ENCODE measurements at regions not wholly inside any gene's neighbourhood (a gene's known extent, or its start where the extent isn't known, plus 50 kb on each side); places are given as distances from the start of the nearest gene placed in this dataset.

GRCh38 chr13:99628442-99628841 lies 127.2 kb downstream of the TM9SF2 start:
- no peaks in the 10 kb centered on the region for H3K9me3 ChIP-seq (ENCODE audit: control insufficient read depth, low read length)
- H3K4me1 ChIP-seq (ENCODE audit: control insufficient read depth, insufficient read depth, low read length): no peaks in the 10 kb centered on the region
- no peak overlapping the region for H3K4me3 ChIP-seq (ENCODE audit: low read length)
- H3K27me3 ChIP-seq (ENCODE audit: control insufficient read depth, insufficient read depth, low read length): no peaks in the 10 kb centered on the region
- H3K36me3 ChIP-seq (ENCODE audit: control insufficient read depth, insufficient read depth, low read length): no peaks in the 10 kb centered on the region
- no peak overlapping the region for H3K9ac ChIP-seq (ENCODE audit: low read length)

- no peaks in the 10 kb centered on the region for H3K27me3 ChIP-seq (ENCODE audit: control insufficient read depth, insufficient read depth, low read length)
- no peak overlapping the region for H3K4me3 ChIP-seq (ENCODE audit: low read length)
- no peaks in the 10 kb centered on the region for H3K4me1 ChIP-seq (ENCODE audit: control insufficient read depth, insufficient read depth, low read length)
These were observed 125.3 kb downstream of the TM9SF2 start for GRCh38 chr13:99626461-99627082.

GRCh38 chr13:99624936-99625540 lies 123.8 kb downstream of the TM9SF2 start:
- H3K4me3 ChIP-seq (ENCODE audit: low read length): no peak overlapping the region
- H3K4me1 ChIP-seq (ENCODE audit: control insufficient read depth, insufficient read depth, low read length): no peaks in the 10 kb centered on the region
- H3K9me3 ChIP-seq (ENCODE audit: control insufficient read depth, low read length): no peaks in the 10 kb centered on the region
- no peaks in the 10 kb centered on the region for H3K36me3 ChIP-seq (ENCODE audit: control insufficient read depth, insufficient read depth, low read length)
- no peak overlapping the region for H3K9ac ChIP-seq (ENCODE audit: low read length)
- no peaks in the 10 kb centered on the region for H3K27me3 ChIP-seq (ENCODE audit: control insufficient read depth, insufficient read depth, low read length)

More at GRCh38 chr13:99626461-99627082, 125.3 kb downstream of the TM9SF2 start:
- Histone ChIP-seq H3K36me3 (ENCODE audit: control insufficient read depth, insufficient read depth, low read length) (no peaks in the 10 kb centered on the region), H3K9me3 (ENCODE audit: control insufficient read depth, low read length) (no peaks in the 10 kb centered on the region), H3K9ac (ENCODE audit: low read length) (no peak overlapping the region)

GRCh38 chr13:99620806-99621205 lies 119.5 kb downstream of the TM9SF2 start:
- peaks cover 4% of the 10 kb centered on the region for H3K4me1 ChIP-seq (ENCODE audit: control insufficient read depth, insufficient read depth, low read length)

GRCh38 chr13:99619207-99619606 lies 117.9 kb downstream of the TM9SF2 start:
- H3K9me3 ChIP-seq (ENCODE audit: control insufficient read depth, low read length): no peaks in the 10 kb centered on the region
- no peak overlapping the region for H3K4me3 ChIP-seq (ENCODE audit: low read length)
- no peaks in the 10 kb centered on the region for H3K27me3 ChIP-seq (ENCODE audit: control insufficient read depth, insufficient read depth, low read length)
- H3K9ac ChIP-seq (ENCODE audit: low read length): no peak overlapping the region
- H3K4me1 ChIP-seq (ENCODE audit: control insufficient read depth, insufficient read depth, low read length): peaks cover 4% of the 10 kb centered on the region
- H3K36me3 ChIP-seq (ENCODE audit: control insufficient read depth, insufficient read depth, low read length): no peaks in the 10 kb centered on the region

More at GRCh38 chr13:99620806-99621205, 119.5 kb downstream of the TM9SF2 start:
- Histone ChIP-seq H3K4me3 (ENCODE audit: low read length) (no peak overlapping the region), H3K9me3 (ENCODE audit: control insufficient read depth, low read length) (no peaks in the 10 kb centered on the region), H3K27me3 (ENCODE audit: control insufficient read depth, insufficient read depth, low read length) (no peaks in the 10 kb centered on the region), H3K36me3 (ENCODE audit: control insufficient read depth, insufficient read depth, low read length) (no peaks in the 10 kb centered on the region), H3K9ac (ENCODE audit: low read length) (no peak overlapping the region)

- no peaks in the 10 kb centered on the region for H3K36me3 ChIP-seq (ENCODE audit: control insufficient read depth, insufficient read depth, low read length)
- H3K4me3 ChIP-seq (ENCODE audit: low read length): no peak overlapping the region
- no peaks in the 10 kb centered on the region for H3K27me3 ChIP-seq (ENCODE audit: control insufficient read depth, insufficient read depth, low read length)
- H3K9ac ChIP-seq (ENCODE audit: low read length): no peak overlapping the region
- no peaks in the 10 kb centered on the region for H3K9me3 ChIP-seq (ENCODE audit: control insufficient read depth, low read length)
- H3K4me1 ChIP-seq (ENCODE audit: control insufficient read depth, insufficient read depth, low read length): peaks cover 4% of the 10 kb centered on the region
These were observed 116.4 kb downstream of the TM9SF2 start for GRCh38 chr13:99617474-99618255.

GRCh38 chr13:99614465-99614885 lies 113.2 kb downstream of the TM9SF2 start:
- Histone ChIP-seq H3K9me3 (ENCODE audit: control insufficient read depth, low read length) (no peaks in the 10 kb centered on the region), H3K4me1 (ENCODE audit: control insufficient read depth, insufficient read depth, low read length) (peaks cover 4% of the 10 kb centered on the region), H3K36me3 (ENCODE audit: control insufficient read depth, insufficient read depth, low read length) (no peaks in the 10 kb centered on the region), H3K9ac (ENCODE audit: low read length) (no peak overlapping the region), H3K27me3 (ENCODE audit: control insufficient read depth, insufficient read depth, low read length) (no peaks in the 10 kb centered on the region), H3K4me3 (ENCODE audit: low read length) (no peak overlapping the region)

All from mucosa of stomach (tissue), 1 donor.